ENCODE measurements at regions not wholly inside any gene's neighbourhood (a gene's known extent, or its start where the extent isn't known, plus 50 kb on each side); places are given as distances from the start of the nearest gene placed in this dataset.
"Not testable (repeated sequence)": the region's sequence is repeated elsewhere in the genome, so short reads cannot be mapped to it uniquely, and the experiment has no call there.

DNA sequence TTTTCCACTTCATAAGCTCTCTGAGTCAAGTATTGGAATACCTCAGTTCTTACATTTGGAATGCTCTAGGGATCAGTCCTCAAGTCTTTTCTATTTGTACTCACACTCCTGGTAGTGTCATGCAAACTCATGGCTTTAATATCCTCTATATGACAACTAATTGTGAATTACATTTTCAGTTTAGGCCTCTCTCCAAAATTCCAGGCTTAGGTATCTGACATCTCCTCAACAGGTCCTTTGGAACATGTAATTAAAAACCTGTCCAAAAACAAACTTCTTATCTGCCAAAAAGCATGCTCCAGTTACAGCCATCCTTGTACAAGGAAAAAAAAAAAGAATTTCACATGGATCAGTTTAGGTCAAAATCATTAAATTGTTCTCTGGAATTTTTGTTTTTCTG, 1336.2 kb upstream of the NRXN1 start:
- Mint-ChIP-seq H3K4me3 (no peak overlapping the region), H3K9me3 (peaks cover 38% of the 10 kb centered on the region), H3K27me3 (ENCODE audit: low read depth) (no peaks in the 10 kb centered on the region), H3K36me3 (ENCODE audit: low read depth) (no peaks in the 10 kb centered on the region), H3K27ac (no peak overlapping the region), H3K4me1 (ENCODE audit: low read depth) (no peaks in the 10 kb centered on the region)
- DNase-seq (ENCODE audit: low spot score) = no peak

DNA sequence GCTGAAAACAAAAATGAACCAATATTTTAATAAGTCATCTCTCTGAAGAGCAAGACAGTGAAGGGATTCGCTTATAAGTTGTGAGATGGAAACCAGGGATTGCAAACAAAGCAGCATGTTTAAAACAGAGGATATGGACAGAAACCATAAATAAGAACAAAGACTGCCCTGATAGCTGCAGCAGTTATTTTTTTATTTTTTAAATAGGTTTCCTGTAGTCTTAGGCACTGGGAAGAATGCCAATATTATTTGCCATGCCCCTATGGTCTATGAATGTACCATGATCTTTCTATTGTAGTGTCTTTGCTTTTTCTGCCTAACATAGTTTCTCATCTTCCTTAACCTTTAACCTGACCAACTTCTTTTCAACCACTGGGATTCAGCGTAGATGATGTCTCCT, 1334.0 kb upstream of the NRXN1 start:
- Mint-ChIP-seq H3K27ac (no peak overlapping the region), H3K4me3 (no peak overlapping the region), H3K4me1 (ENCODE audit: low read depth) (no peaks in the 10 kb centered on the region), H3K9me3 (peaks cover 28% of the 10 kb centered on the region), H3K27me3 (ENCODE audit: low read depth) (no peaks in the 10 kb centered on the region), H3K36me3 (ENCODE audit: low read depth) (no peaks in the 10 kb centered on the region)
- DNase-seq (ENCODE audit: low spot score) = no peak

DNA sequence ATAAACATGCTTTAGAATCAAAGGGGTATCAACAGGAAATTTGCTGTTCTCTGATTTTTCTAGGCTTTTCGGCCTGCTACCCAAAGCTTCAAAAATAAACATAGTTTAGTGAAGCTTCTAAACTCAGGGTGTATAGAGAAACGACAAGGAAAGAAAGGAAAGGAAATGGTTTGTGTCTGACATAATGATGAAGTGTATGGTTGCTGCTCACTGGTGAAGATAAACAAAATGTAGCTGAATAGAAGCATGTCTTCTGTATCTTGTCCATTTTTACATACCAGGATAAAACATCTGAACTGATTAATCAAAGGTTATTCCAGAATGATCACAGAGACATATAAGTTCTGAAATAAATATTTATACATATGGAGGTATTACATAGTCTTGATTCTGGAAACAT, 1324.6 kb upstream of the NRXN1 start:
- DNase-seq (ENCODE audit: low spot score) = no peak
- Mint-ChIP-seq H3K36me3 (ENCODE audit: low read depth) (no peaks in the 10 kb centered on the region), H3K9me3 (peaks cover 17% of the 10 kb centered on the region), H3K4me3 (no peak overlapping the region), H3K27ac (no peak overlapping the region), H3K4me1 (ENCODE audit: low read depth) (no peaks in the 10 kb centered on the region), H3K27me3 (ENCODE audit: low read depth) (no peaks in the 10 kb centered on the region)

DNA sequence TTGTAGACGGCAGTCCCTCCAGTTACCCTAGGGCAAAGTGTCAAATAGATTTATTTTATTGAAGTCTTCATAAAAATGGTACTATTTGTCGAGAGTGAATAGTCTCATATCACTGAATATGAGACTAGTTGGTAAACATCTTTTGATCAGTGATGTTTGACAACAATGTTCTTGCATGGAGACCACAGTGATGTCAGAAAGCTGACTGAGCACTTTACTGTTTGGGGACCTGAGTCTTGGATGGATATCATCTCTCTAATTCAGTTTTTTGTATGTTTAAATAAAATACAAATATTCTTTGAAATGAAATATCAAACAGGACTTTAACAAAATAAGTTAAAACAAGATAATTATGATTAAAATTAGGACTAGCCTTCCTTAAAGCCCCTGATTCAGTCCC, 1315.4 kb upstream of the NRXN1 start:
- no peak overlapping the region for H3K27ac Mint-ChIP-seq
- no peaks in the 10 kb centered on the region for H3K27me3 Mint-ChIP-seq (ENCODE audit: low read depth)
- DNase-seq (ENCODE audit: low spot score) = no peak
- H3K36me3 Mint-ChIP-seq (ENCODE audit: low read depth) = no peaks in the 10 kb centered on the region
- H3K4me3 Mint-ChIP-seq = no peak overlapping the region
- peaks cover 22% of the 10 kb centered on the region for H3K9me3 Mint-ChIP-seq
- H3K4me1 Mint-ChIP-seq (ENCODE audit: low read depth) = no peaks in the 10 kb centered on the region

DNA sequence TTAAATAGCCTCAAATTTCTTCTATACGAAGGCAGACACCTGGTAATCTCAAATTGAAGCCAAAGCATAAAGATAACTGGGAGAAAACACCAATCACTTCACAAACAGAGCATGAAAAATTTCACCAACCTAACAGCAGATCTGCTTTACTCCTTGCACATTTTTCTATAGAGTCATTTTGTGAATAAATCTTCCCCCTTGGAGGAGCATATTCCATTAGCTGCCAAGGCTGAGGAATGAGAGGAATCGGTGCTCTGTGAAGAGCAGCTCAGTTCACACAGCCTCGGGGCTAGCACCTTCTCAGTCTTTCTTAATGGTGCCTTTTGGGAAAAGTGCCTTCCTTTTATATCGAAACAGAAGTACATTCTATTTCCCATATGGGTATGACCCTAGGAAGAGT, 1313.7 kb upstream of the NRXN1 start:
- Mint-ChIP-seq H3K4me1 (ENCODE audit: low read depth) (no peaks in the 10 kb centered on the region), H3K27me3 (ENCODE audit: low read depth) (no peaks in the 10 kb centered on the region), H3K27ac (no peak overlapping the region), H3K9me3 (peaks cover 18% of the 10 kb centered on the region), H3K36me3 (ENCODE audit: low read depth) (no peaks in the 10 kb centered on the region), H3K4me3 (no peak overlapping the region)
- DNase-seq (ENCODE audit: low spot score) = no peak

DNA sequence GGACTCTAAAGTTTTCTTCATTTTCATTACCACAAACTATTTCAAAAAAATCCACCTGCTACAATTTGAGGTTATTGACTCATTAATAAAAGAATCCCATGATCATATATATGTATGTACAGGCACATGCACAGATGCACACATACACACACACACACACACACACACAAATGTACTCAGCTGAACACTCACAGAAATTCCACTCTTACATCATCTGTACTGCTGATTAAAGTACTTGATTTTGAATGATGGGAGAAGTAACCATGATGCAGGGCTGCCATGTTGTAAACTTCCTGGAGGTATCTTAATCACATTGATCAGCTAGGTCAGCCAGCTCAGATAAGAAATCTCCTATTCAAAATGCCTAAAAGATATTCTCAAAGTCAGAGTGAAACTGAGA, 1313.2 kb upstream of the NRXN1 start:
- no peak overlapping the region for H3K27ac Mint-ChIP-seq
- H3K9me3 Mint-ChIP-seq = peaks cover 16% of the 10 kb centered on the region
- H3K27me3 Mint-ChIP-seq (ENCODE audit: low read depth) = no peaks in the 10 kb centered on the region
- H3K36me3 Mint-ChIP-seq (ENCODE audit: low read depth) = no peaks in the 10 kb centered on the region
- no peaks in the 10 kb centered on the region for H3K4me1 Mint-ChIP-seq (ENCODE audit: low read depth)
- H3K4me3 Mint-ChIP-seq = no peak overlapping the region
- no peak for DNase-seq (ENCODE audit: low spot score)

DNA sequence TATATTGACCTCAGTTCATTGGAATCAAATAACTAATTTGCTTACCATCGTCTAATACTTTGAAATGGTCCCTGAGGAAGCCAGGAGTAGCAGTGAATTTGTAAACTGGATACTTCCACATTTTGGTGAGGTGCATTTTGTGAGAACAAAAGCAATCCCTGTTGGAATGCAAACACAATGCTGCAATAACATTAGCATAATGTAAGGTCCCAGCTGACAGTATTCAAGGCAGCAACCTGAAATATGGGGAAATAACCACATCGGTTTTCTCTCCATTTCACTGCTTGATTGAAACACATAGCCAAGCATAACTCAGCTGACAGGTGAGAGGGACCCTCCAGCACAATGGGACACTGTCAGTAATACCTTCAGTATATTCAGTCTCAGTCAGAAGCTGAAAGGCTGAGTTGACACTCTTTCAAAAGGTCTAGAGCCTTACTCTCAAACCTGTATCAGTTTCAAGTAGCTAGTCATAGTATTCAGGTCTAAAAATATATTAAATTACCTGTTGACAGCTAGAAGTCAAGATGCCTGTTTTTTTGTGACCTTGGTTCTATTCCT, 1311.9 kb upstream of the NRXN1 start:
- Mint-ChIP-seq H3K27ac (no peak overlapping the region), H3K4me1 (ENCODE audit: low read depth) (no peaks in the 10 kb centered on the region), H3K9me3 (peaks cover 7% of the 10 kb centered on the region), H3K4me3 (no peak overlapping the region), H3K36me3 (ENCODE audit: low read depth) (no peaks in the 10 kb centered on the region), H3K27me3 (ENCODE audit: low read depth) (no peaks in the 10 kb centered on the region)
- no peak for DNase-seq (ENCODE audit: low spot score)

DNA sequence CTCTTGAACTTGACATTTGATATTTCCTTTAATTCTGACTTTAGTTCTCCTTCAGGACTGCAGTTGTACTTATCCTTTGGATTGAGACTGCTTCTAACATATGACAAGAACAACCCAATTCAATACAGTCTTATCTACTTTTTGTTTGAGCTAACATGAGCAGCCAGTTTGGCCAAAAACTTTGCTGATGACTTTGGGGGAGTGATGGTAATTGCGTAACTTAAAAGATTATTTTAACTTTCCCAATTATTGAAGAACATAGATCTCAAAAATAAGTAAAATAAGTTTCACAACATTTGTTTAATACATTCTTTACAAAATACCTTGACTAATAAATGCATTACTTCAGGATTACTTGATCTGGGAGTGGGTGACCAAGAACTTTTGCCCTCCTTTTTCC, 1311.1 kb upstream of the NRXN1 start:
- Mint-ChIP-seq H3K4me1 (ENCODE audit: low read depth) (no peaks in the 10 kb centered on the region), H3K4me3 (no peak overlapping the region), H3K27me3 (ENCODE audit: low read depth) (no peaks in the 10 kb centered on the region), H3K27ac (no peak overlapping the region), H3K9me3 (peaks cover 6% of the 10 kb centered on the region), H3K36me3 (ENCODE audit: low read depth) (no peaks in the 10 kb centered on the region)
- no peak for DNase-seq (ENCODE audit: low spot score)

DNA sequence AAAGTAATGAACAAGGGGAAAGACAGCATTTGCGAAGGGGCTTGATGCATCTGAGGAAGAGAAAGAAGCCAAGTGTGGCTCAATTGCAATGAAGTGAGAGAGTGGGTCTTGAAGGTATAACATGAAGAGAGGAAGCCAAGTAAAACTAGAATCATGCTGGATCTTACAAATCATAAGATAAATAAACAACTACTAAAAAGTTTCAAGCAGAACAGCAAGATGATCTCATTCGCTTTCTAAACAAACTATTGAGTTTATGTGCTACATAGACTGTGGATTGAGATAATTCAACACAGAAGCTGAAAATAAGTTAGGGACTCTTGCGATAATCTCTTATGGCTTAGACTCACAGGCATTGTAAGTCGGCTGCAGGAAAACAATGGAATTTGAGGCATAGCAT, 1310.5 kb upstream of the NRXN1 start:
- no peak for DNase-seq (ENCODE audit: low spot score)
- peaks cover 10% of the 10 kb centered on the region for H3K9me3 Mint-ChIP-seq
- no peaks in the 10 kb centered on the region for H3K36me3 Mint-ChIP-seq (ENCODE audit: low read depth)
- H3K4me3 Mint-ChIP-seq = no peak overlapping the region
- H3K27ac Mint-ChIP-seq = no peak overlapping the region
- no peaks in the 10 kb centered on the region for H3K4me1 Mint-ChIP-seq (ENCODE audit: low read depth)
- no peaks in the 10 kb centered on the region for H3K27me3 Mint-ChIP-seq (ENCODE audit: low read depth)

DNA sequence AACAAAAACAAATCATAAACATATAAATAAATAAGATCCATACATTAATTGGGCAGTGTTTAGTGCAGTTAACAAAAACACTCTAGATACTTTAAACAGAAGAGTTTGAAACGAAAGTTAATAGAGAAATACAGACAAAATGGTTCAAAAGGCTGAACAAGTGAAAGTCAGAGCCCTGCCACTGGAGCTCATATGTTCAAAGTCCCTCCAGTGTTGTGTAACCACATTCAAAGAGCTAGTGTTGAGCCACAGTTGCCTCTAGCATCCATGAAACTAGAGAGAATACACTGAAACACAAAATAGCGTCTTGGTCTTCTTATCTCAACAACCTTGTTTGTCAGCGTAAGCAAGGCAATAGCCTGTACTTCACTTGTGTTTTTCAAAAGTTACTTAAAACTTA, 1309.8 kb upstream of the NRXN1 start:
- no peaks in the 10 kb centered on the region for H3K4me1 Mint-ChIP-seq (ENCODE audit: low read depth)
- H3K27me3 Mint-ChIP-seq (ENCODE audit: low read depth) = no peaks in the 10 kb centered on the region
- no peak overlapping the region for H3K27ac Mint-ChIP-seq
- H3K9me3 Mint-ChIP-seq = peaks cover 14% of the 10 kb centered on the region
- DNase-seq (ENCODE audit: low spot score) = no peak
- H3K36me3 Mint-ChIP-seq (ENCODE audit: low read depth) = no peaks in the 10 kb centered on the region
- H3K4me3 Mint-ChIP-seq = no peak overlapping the region

DNA sequence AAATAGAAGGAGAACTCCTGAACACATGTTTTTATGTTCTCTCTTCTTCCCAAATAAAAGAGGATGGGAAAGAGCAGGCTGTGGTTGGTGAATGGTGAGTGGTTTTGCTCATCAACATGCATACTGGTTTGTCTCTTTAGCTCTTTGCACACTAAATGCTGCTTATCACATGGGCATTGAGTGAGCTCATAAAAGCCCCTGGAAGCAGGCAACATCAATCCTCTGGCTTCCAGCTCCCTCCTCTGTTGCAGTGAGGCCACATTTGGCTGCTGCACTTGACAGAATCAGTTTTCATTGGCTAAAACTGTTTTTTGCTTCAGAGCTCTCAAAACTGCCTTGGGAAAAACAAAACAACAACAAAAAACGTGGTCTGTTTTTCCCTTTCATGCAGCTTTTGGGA, 1308.2 kb upstream of the NRXN1 start:
- H3K36me3 Mint-ChIP-seq (ENCODE audit: low read depth) = no peaks in the 10 kb centered on the region
- H3K4me1 Mint-ChIP-seq (ENCODE audit: low read depth) = no peaks in the 10 kb centered on the region
- DNase-seq (ENCODE audit: low spot score) = no peak
- H3K4me3 Mint-ChIP-seq = no peak overlapping the region
- H3K27ac Mint-ChIP-seq = no peak overlapping the region
- no peaks in the 10 kb centered on the region for H3K27me3 Mint-ChIP-seq (ENCODE audit: low read depth)
- H3K9me3 Mint-ChIP-seq = peaks cover 8% of the 10 kb centered on the region

DNA sequence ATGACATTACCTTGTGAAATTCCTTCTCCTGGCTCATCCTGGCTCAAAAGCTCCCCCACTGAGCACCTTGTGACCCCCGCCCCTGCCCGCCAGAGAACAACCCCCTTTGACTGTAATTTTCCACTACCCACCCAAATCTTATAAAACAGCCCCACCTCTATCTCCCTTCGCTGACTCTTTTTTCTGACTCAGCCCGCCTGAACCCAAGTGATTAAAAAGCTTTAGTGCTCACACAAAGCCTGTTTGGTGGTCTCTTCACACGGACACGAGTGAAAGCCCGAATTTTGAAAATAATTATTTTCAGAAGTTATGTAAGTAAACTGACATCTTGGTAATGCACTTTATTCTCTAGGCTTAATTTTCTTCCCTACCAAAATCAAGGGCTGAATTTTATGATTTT, 1305.9 kb upstream of the NRXN1 start:
- not testable (repeated sequence) for H3K27ac Mint-ChIP-seq; H3K27me3 Mint-ChIP-seq (ENCODE audit: low read depth); H3K36me3 Mint-ChIP-seq (ENCODE audit: low read depth); H3K4me3 Mint-ChIP-seq; H3K4me1 Mint-ChIP-seq (ENCODE audit: low read depth); DNase-seq (ENCODE audit: low spot score)
- peaks cover 12% of the 10 kb centered on the region for H3K9me3 Mint-ChIP-seq

DNA sequence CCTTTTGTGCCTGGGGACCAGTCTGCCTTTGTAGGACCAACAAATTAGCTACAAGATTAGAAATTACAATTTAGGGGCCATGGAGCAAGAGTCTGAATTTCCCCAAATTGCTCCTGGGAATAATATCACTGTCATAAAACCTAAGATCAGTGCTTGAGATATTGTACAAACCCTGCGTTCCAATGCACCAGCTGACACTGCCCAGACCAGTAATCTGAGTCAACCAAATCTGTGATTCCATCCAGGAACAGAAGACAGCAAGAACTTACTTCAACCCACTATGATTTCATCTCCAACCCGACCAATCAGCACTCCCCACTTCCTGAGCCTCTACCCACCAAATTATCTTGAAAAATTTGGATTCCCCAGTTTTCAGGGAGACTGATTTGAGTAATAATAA, 1305.0 kb upstream of the NRXN1 start:
- Mint-ChIP-seq H3K4me3 (no peak overlapping the region), H3K9me3 (peaks cover 12% of the 10 kb centered on the region), H3K27ac (no peak overlapping the region), H3K4me1 (ENCODE audit: low read depth) (no peaks in the 10 kb centered on the region), H3K27me3 (ENCODE audit: low read depth) (no peaks in the 10 kb centered on the region), H3K36me3 (ENCODE audit: low read depth) (no peaks in the 10 kb centered on the region)
- DNase-seq (ENCODE audit: low spot score) = no peak

DNA sequence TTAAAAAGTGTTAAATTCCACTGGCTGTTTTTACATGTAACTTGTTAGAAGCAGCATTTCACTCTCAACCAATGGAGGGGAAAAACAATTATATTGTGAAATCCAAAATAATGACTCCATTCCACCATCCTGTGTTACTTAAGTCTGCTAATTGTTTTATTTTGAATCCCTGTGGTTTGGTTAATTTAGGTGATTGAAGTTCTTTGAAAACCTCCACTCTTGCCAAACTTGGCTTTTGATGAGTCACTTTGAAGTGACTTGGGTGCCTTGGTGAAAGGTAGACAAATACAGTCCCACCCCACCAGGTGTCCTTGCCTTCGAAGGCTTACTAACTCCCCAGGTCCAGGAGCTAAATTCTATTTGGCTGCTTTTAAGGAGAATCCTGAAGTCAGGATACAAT, 1303.8 kb upstream of the NRXN1 start:
- Mint-ChIP-seq H3K36me3 (ENCODE audit: low read depth) (no peaks in the 10 kb centered on the region), H3K4me3 (no peak overlapping the region), H3K4me1 (ENCODE audit: low read depth) (no peaks in the 10 kb centered on the region), H3K9me3 (peaks cover 12% of the 10 kb centered on the region), H3K27ac (no peak overlapping the region), H3K27me3 (ENCODE audit: low read depth) (no peaks in the 10 kb centered on the region)
- no peak for DNase-seq (ENCODE audit: low spot score)

DNA sequence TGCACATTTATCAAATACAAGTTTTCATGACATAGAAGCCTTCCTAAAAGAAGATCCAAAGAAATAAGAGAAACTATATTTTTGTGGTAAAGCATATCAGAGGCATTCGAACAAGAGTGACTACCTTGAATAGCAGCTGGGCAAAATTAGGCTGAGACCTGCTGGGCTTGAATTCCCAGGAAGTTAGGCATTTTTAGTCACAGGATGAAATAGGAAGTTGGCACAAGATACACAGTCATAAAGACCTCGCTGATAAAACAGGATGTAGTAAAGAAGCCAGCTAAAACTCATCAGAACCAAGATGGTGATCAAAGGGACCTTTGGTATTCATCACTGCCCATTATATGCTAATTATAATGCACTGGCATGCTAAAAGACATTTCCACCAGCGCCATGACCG, 1302.3 kb upstream of the NRXN1 start:
- Mint-ChIP-seq H3K9me3 (peaks cover 15% of the 10 kb centered on the region), H3K4me1 (ENCODE audit: low read depth) (no peaks in the 10 kb centered on the region), H3K36me3 (ENCODE audit: low read depth) (no peaks in the 10 kb centered on the region), H3K27ac (no peak overlapping the region), H3K27me3 (ENCODE audit: low read depth) (no peaks in the 10 kb centered on the region), H3K4me3 (no peak overlapping the region)
- DNase-seq (ENCODE audit: low spot score) = no peak
